ENCODE measurements at regions not wholly inside any gene's neighbourhood (a gene's known extent, or its start where the extent isn't known, plus 50 kb on each side); places are given as distances from the start of the nearest gene placed in this dataset.

GRCh38 chr6:14601490-14601889, 483.9 kb downstream of the CD83 start:
- TF ChIP-seq CTCF (IDR thresholded peaks at IDR 0.05) (no peak), EP300 (IDR thresholded peaks at IDR 0.05) (no peak), POLR2A (IDR thresholded peaks at IDR 0.05) (no peak), POLR2AphosphoS5 (IDR thresholded peaks at IDR 0.05) (no peak)

Data from upper lobe of left lung (tissue), 4 donors.